ENCODE measurements at regions not wholly inside any gene's neighbourhood (a gene's known extent, or its start where the extent isn't known, plus 50 kb on each side); places are given as distances from the start of the nearest gene placed in this dataset.

DNA sequence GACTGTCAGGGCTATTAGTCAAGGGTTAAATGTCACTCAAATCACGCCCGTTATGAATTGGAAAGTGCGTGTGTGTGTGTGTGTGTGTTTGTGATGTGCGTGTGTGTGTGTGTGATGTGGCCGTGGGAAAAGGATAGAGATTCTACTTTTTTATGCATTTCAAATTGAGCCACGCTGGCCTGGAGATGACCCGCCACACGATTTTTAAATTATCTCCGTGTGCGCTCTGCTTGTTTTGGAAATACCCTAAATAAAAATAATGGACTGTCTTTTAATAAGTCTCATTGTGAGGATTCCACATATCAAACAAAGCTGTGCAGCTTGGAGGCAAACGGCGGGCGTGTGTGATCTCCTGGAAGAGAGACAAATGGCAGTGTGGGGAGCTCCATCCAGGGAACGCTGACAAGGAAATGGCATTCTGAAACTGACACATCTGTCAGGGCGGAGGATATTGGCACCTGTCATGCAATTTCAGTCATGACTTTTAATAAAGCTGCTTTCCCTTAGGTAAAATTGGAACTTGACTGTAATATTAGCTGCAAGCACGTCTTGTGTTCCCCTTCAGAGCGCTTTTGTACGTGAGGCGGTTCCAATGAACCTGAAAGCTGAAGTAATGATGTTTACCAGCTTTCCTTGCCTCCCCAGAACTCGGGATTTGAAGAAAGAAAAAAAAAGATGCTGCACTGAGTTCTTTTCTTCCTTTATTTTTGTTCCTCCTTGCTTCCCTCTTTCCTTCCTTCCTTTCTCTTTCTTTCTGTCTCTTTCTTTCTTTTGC lies 381.8 kb upstream of the SMIM21 start:
- Histone ChIP-seq H3K36me3 (no peaks in the 10 kb centered on the region), H3K9me3 (no peaks in the 10 kb centered on the region), H3K27me3 (no peaks in the 10 kb centered on the region), H3K27ac (no peak overlapping the region), H3K4me1 (peaks cover 10% of the 10 kb centered on the region), H3K4me3 (no peak overlapping the region)
- DNase-seq (ENCODE audit: extremely low spot score in 2 of 2), result no peak
- intact Hi-C loops (cut with DNase I), result no loop called here
- no peak for TF ChIP-seq POLR2AphosphoS5 (IDR thresholded peaks at IDR 0.05; ENCODE audit: insufficient read depth in 1 of 2, low read depth in 1 of 2)
- TF ChIP-seq, protein P1, sequence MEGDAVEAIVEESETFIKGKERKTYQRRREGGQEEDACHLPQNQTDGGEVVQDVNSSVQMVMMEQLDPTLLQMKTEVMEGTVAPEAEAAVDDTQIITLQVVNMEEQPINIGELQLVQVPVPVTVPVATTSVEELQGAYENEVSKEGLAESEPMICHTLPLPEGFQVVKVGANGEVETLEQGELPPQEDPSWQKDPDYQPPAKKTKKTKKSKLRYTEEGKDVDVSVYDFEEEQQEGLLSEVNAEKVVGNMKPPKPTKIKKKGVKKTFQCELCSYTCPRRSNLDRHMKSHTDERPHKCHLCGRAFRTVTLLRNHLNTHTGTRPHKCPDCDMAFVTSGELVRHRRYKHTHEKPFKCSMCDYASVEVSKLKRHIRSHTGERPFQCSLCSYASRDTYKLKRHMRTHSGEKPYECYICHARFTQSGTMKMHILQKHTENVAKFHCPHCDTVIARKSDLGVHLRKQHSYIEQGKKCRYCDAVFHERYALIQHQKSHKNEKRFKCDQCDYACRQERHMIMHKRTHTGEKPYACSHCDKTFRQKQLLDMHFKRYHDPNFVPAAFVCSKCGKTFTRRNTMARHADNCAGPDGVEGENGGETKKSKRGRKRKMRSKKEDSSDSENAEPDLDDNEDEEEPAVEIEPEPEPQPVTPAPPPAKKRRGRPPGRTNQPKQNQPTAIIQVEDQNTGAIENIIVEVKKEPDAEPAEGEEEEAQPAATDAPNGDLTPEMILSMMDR (IDR thresholded peaks at IDR 0.05), result no peak
- no peak for TF ChIP-seq POLR2A (IDR thresholded peaks at IDR 0.05)

DNA sequence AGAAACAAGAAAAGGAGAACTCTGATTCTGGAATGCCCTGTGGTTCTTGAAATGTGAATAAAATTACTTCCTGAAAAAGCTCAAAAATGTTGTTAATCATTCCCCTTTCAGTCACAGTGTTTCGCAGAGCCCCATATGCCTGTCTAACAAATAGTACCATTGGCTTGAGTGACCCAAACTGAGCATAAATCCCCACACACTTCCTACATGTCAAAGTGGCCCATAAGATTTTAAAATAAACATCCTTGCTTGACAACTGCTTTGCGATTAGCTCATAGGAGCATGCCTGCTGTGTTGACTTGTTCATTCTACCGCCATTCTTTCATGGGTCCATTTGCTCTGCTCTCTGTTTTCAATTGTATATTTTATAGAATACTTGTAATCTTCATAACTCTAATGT lies 377.8 kb upstream of the SMIM21 start:
- no peak for TF ChIP-seq POLR2A (IDR thresholded peaks at IDR 0.05)
- TF ChIP-seq, protein P1 (IDR thresholded peaks at IDR 0.05), result no peak
- no peak for TF ChIP-seq POLR2AphosphoS5 (IDR thresholded peaks at IDR 0.05; ENCODE audit: insufficient read depth in 1 of 2, low read depth in 1 of 2)
- Histone ChIP-seq H3K9me3 (no peaks in the 10 kb centered on the region), H3K27me3 (no peaks in the 10 kb centered on the region), H3K27ac (no peak overlapping the region), H3K4me3 (no peak overlapping the region), H3K36me3 (no peaks in the 10 kb centered on the region), H3K4me1 (peaks cover 10% of the 10 kb centered on the region)
- DNase-seq (ENCODE audit: extremely low spot score in 2 of 2), result no peak
- intact Hi-C loops (cut with DNase I), result no loop called here

DNA sequence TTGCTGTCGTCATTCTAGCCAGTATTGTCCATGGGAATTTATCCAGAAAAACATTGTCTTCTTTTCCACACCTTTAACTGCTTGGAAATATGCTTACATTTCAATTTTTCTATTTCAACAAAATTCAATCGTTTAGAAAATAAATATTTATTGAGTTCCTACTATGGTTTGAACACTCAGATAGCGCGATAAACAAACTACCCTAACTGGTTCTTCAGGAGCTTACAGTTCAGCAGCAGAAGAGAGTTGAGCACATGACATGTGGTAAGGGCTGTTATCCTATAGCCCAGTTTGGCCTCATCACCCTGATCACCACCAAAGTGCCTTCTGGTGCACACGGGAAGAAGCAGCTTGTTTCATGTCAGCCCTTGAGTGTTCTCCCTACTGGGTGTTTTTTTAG lies 375.2 kb upstream of the SMIM21 start:
- no peaks in the 10 kb centered on the region for H3K36me3 ChIP-seq
- no peak overlapping the region for H3K4me3 ChIP-seq
- no peaks in the 10 kb centered on the region for H3K27me3 ChIP-seq
- no peaks in the 10 kb centered on the region for H3K9me3 ChIP-seq
- TF ChIP-seq, protein P1 (IDR thresholded peaks at IDR 0.05), result no peak
- TF ChIP-seq POLR2A (IDR thresholded peaks at IDR 0.05) (no peak), POLR2AphosphoS5 (IDR thresholded peaks at IDR 0.05; ENCODE audit: insufficient read depth in 1 of 2, low read depth in 1 of 2) (no peak)
- intact Hi-C loops (cut with DNase I), result no loop called here
- H3K4me1 ChIP-seq, result no peaks in the 10 kb centered on the region
- H3K27ac ChIP-seq, result no peak overlapping the region
- no peak for DNase-seq (ENCODE audit: extremely low spot score in 2 of 2)

DNA sequence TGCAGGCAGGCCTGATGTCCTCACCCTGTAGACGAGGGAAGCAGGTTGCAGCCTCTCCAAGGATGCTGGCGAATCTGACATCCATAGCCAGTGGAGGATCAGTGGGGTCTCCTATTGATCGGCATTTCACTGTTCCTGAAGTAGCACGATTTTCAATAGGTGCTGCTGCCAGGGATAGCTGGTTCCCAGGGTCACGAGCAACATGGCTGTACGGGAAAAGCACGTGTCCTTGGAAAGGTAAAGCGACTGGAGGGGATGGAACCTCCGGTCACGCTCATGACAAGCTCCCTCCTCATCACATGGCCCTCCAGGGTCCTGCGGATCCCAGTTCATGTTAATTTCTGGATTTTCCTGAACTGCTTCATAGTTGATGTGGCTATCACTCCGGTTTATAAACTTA lies 373.7 kb upstream of the SMIM21 start:
- intact Hi-C loops (cut with DNase I), result no loop called here
- no peak overlapping the region for H3K4me3 ChIP-seq
- no peaks in the 10 kb centered on the region for H3K36me3 ChIP-seq
- no peaks in the 10 kb centered on the region for H3K27me3 ChIP-seq
- no peak for DNase-seq (ENCODE audit: extremely low spot score in 2 of 2)
- no peaks in the 10 kb centered on the region for H3K4me1 ChIP-seq
- no peak for TF ChIP-seq POLR2A (IDR thresholded peaks at IDR 0.05)
- no peaks in the 10 kb centered on the region for H3K9me3 ChIP-seq
- no peak overlapping the region for H3K27ac ChIP-seq

DNA sequence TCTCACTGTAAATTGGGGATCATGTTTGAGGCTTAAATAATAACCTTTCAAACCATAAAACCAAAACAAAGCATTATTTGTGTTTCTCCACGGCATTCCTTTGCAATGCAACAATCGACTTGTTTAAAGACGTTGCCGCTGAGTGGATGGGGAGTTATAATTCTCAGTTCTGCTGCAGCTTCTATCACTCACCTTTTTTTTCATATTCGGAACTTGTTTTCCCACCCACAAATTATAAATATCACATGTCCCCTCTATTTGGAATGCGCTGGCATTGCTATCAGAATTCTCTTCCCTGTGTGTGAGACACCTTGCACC lies 372.8 kb upstream of the SMIM21 start:
- Histone ChIP-seq H3K4me1 (no peaks in the 10 kb centered on the region), H3K27me3 (no peaks in the 10 kb centered on the region), H3K4me3 (no peak overlapping the region), H3K27ac (no peak overlapping the region), H3K9me3 (no peaks in the 10 kb centered on the region), H3K36me3 (no peaks in the 10 kb centered on the region)
- intact Hi-C loops (cut with DNase I), result no loop called here
- TF ChIP-seq POLR2AphosphoS5 (IDR thresholded peaks at IDR 0.05; ENCODE audit: insufficient read depth in 1 of 2, low read depth in 1 of 2) (no peak), POLR2A (IDR thresholded peaks at IDR 0.05) (no peak)
- TF ChIP-seq, protein P1 (IDR thresholded peaks at IDR 0.05), result no peak
- DNase-seq (ENCODE audit: extremely low spot score in 2 of 2), result no peak
